GM12878 (cell line): ENCODE measurements at regions not wholly inside any gene's neighbourhood (a gene's known extent, or its start where the extent isn't known, plus 50 kb on each side); places are given as distances from the start of the nearest gene placed in this dataset.

ENCODE experiments used
- LARP7 ChIP-seq: fragments of 450-650 bp; IDR thresholded peaks from 2 replicates; pipeline ENCODE4 v1.6.1; 2017; ENCODE audit warnings: mild to moderate bottlenecking
- PBX3 ChIP-seq: IDR thresholded peaks from 2 replicates; pipeline ENCODE4 v1.6.1; 2011; ENCODE audit warnings: mild to moderate bottlenecking, low read depth, low read length, moderate library complexity; ENCODE audit not compliant: insufficient replicate concordance
- RELA ChIP-seq: fragments of 450-650 bp; IDR thresholded peaks from 2 replicates; pipeline ENCODE4 v1.8.0; 2014; ENCODE audit warnings: borderline replicate concordance; ENCODE audit not compliant: partially characterized antibody
- SMAD1 ChIP-seq: fragments of 450-650 bp; IDR thresholded peaks from 2 replicates; pipeline ENCODE4 v1.6.1; 2018; ENCODE audit warnings: mild to moderate bottlenecking, low read depth; ENCODE audit not compliant: partially characterized antibody
- TF ChIP-seq, protein P1 (sequence below), 3 experiments: IDR thresholded peaks in 2 of 3; conservative IDR thresholded peaks in 1 of 3; 2 replicates each; pipeline ENCODE4 v1.5.1; 2011; ENCODE audit warnings: low read depth in 3 of 3, low read length in 3 of 3, mild to moderate bottlenecking in 3 of 3, control low read depth in 2 of 3, moderate library complexity in 2 of 3, inconsistent platforms in 1 of 3, mixed read lengths in 1 of 3; ENCODE audit not compliant: control insufficient read depth in 2 of 3, insufficient read depth in 1 of 3; ENCODE audit errors: extremely low read depth in 1 of 3

- no peak for TF ChIP-seq RELA
- no peak for TF ChIP-seq LARP7
- TF ChIP-seq PBX3: no peak
- no peak for TF ChIP-seq SMAD1
- TF ChIP-seq, protein P1, sequence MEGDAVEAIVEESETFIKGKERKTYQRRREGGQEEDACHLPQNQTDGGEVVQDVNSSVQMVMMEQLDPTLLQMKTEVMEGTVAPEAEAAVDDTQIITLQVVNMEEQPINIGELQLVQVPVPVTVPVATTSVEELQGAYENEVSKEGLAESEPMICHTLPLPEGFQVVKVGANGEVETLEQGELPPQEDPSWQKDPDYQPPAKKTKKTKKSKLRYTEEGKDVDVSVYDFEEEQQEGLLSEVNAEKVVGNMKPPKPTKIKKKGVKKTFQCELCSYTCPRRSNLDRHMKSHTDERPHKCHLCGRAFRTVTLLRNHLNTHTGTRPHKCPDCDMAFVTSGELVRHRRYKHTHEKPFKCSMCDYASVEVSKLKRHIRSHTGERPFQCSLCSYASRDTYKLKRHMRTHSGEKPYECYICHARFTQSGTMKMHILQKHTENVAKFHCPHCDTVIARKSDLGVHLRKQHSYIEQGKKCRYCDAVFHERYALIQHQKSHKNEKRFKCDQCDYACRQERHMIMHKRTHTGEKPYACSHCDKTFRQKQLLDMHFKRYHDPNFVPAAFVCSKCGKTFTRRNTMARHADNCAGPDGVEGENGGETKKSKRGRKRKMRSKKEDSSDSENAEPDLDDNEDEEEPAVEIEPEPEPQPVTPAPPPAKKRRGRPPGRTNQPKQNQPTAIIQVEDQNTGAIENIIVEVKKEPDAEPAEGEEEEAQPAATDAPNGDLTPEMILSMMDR (IDR thresholded peaks at IDR 0.05 in 2 of 3, conservative IDR thresholded peaks at IDR 0.05 in 1 of 3; ENCODE audit: control insufficient read depth in 2 of 3, extremely low read depth in 1 of 3, insufficient read depth in 1 of 3, low read depth in 3 of 3, low read length in 3 of 3): no peak
These were observed 153.0 kb upstream of the CAND1 start for GRCh38 chr12:67116134-67116533.
